ENCODE measurements at regions not wholly inside any gene's neighbourhood (a gene's known extent, or its start where the extent isn't known, plus 50 kb on each side); places are given as distances from the start of the nearest gene placed in this dataset.
A peak's percentile ranks its signal among the peaks of the same experiment; 100 is the strongest.

DNA sequence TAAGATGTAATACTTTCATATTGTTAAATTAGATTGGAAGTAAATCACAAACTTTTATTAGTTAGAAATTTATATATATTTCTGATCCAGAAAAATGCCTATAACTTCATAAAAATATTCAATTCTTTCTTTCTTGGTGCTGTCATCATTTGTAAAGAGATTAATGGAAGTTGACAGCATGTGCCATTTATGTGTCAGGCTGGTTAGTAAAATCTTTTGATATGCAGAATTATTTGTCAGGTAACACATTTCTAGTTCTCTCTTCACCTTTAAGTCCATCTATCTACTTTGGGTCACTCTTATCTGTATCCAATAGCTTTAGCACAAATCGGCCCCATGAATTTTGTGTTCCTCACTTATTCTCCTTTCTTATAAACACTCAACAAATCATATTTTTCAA, 102.9 kb downstream of the ISL1 start:
- no peaks in the 10 kb centered on the region for H4K20me1 ChIP-seq (ENCODE audit: insufficient read depth)
- no peaks in the 10 kb centered on the region for H3K79me2 ChIP-seq (replicated peaks; ENCODE audit: insufficient read depth, low read length)
- no peak overlapping the region for H2AFZ ChIP-seq (ENCODE audit: low read depth, low read length)
- no peak overlapping the region for H3K27ac ChIP-seq (ENCODE audit: low read length)
- H3K4me2 ChIP-seq (ENCODE audit: low read length) = no peak overlapping the region
- no peak overlapping the region for H3K4me3 ChIP-seq (ENCODE audit: low read length)
- H3F3A ChIP-seq (ENCODE audit: insufficient read depth, low read length, poor library complexity, severe bottlenecking) = no peaks in the 10 kb centered on the region
- H3K9ac ChIP-seq (ENCODE audit: low read length) = no peak overlapping the region
- no peaks in the 10 kb centered on the region for H3K36me3 ChIP-seq (ENCODE audit: insufficient read depth, low read length)
- no peaks in the 10 kb centered on the region for H3K9me3 ChIP-seq (ENCODE audit: low read length)
- no peaks in the 10 kb centered on the region for H3K9me2 ChIP-seq (ENCODE audit: insufficient read depth, low read length)
- H3K27me3 ChIP-seq (ENCODE audit: insufficient read depth, low read depth, low read length) = no peaks in the 10 kb centered on the region
- no peak for TF ChIP-seq SMC3 (conservative IDR thresholded peaks at IDR 0.05; ENCODE audit: poor library complexity)
- no peak for TF ChIP-seq TAF1 (IDR thresholded peaks at IDR 0.05; ENCODE audit: low read depth)
- peak; percentile 86 for TF ChIP-seq POLR2AphosphoS5 (IDR thresholded peaks at IDR 0.05)
- peak; percentile 99 for TF ChIP-seq EP300 (conservative IDR thresholded peaks at IDR 0.05; ENCODE audit: poor library complexity, severe bottlenecking)
- TF ChIP-seq RAD21 (conservative IDR thresholded peaks at IDR 0.05) = no peak
- TF ChIP-seq, protein P1, sequence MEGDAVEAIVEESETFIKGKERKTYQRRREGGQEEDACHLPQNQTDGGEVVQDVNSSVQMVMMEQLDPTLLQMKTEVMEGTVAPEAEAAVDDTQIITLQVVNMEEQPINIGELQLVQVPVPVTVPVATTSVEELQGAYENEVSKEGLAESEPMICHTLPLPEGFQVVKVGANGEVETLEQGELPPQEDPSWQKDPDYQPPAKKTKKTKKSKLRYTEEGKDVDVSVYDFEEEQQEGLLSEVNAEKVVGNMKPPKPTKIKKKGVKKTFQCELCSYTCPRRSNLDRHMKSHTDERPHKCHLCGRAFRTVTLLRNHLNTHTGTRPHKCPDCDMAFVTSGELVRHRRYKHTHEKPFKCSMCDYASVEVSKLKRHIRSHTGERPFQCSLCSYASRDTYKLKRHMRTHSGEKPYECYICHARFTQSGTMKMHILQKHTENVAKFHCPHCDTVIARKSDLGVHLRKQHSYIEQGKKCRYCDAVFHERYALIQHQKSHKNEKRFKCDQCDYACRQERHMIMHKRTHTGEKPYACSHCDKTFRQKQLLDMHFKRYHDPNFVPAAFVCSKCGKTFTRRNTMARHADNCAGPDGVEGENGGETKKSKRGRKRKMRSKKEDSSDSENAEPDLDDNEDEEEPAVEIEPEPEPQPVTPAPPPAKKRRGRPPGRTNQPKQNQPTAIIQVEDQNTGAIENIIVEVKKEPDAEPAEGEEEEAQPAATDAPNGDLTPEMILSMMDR (IDR thresholded peaks at IDR 0.05; ENCODE audit: poor library complexity, severe bottlenecking) = no peak
- no peak for TF ChIP-seq EZH2 (IDR thresholded peaks at IDR 0.05; ENCODE audit: borderline replicate concordance, insufficient read depth, low read length, poor library complexity, severe bottlenecking)
- TF ChIP-seq, protein P2, sequence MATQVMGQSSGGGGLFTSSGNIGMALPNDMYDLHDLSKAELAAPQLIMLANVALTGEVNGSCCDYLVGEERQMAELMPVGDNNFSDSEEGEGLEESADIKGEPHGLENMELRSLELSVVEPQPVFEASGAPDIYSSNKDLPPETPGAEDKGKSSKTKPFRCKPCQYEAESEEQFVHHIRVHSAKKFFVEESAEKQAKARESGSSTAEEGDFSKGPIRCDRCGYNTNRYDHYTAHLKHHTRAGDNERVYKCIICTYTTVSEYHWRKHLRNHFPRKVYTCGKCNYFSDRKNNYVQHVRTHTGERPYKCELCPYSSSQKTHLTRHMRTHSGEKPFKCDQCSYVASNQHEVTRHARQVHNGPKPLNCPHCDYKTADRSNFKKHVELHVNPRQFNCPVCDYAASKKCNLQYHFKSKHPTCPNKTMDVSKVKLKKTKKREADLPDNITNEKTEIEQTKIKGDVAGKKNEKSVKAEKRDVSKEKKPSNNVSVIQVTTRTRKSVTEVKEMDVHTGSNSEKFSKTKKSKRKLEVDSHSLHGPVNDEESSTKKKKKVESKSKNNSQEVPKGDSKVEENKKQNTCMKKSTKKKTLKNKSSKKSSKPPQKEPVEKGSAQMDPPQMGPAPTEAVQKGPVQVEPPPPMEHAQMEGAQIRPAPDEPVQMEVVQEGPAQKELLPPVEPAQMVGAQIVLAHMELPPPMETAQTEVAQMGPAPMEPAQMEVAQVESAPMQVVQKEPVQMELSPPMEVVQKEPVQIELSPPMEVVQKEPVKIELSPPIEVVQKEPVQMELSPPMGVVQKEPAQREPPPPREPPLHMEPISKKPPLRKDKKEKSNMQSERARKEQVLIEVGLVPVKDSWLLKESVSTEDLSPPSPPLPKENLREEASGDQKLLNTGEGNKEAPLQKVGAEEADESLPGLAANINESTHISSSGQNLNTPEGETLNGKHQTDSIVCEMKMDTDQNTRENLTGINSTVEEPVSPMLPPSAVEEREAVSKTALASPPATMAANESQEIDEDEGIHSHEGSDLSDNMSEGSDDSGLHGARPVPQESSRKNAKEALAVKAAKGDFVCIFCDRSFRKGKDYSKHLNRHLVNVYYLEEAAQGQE (IDR thresholded peaks at IDR 0.05; ENCODE audit: borderline replicate concordance) = no peak
- TF ChIP-seq MXI1 (conservative IDR thresholded peaks at IDR 0.05; ENCODE audit: poor library complexity, severe bottlenecking) = no peak

DNA sequence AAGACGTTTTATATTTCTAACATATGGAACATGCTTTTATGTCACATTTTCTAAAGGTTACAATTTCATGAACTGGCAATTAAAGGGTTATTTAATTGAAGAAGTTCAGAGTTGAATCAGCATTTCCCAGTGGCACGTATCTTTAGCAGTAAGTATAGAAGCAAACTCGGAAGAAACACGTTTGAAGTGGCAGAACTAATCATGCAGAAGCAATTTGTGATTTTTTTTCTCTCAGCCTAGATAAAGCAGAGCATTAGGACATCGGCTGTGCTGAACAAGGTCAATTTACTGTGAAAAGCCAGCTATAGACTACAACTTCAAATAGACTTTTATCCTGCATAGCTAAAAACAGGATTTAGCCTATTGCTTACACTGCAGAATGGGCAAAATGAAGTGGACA, 104.7 kb downstream of the ISL1 start:
- H2AFZ ChIP-seq (ENCODE audit: low read depth, low read length) = no peak overlapping the region
- H4K20me1 ChIP-seq (ENCODE audit: insufficient read depth) = no peaks in the 10 kb centered on the region
- H3K79me2 ChIP-seq (replicated peaks; ENCODE audit: insufficient read depth, low read length) = no peaks in the 10 kb centered on the region
- TF ChIP-seq MXI1 (conservative IDR thresholded peaks at IDR 0.05; ENCODE audit: poor library complexity, severe bottlenecking) = no peak
- TF ChIP-seq POLR2AphosphoS5 (IDR thresholded peaks at IDR 0.05) = peak; percentile 9
- no peaks in the 10 kb centered on the region for H3F3A ChIP-seq (ENCODE audit: insufficient read depth, low read length, poor library complexity, severe bottlenecking)
- H3K9ac ChIP-seq (ENCODE audit: low read length) = no peak overlapping the region
- H3K36me3 ChIP-seq (ENCODE audit: insufficient read depth, low read length) = no peaks in the 10 kb centered on the region
- no peak overlapping the region for H3K27ac ChIP-seq (ENCODE audit: low read length)
- no peaks in the 10 kb centered on the region for H3K27me3 ChIP-seq (ENCODE audit: insufficient read depth, low read depth, low read length)
- H3K4me2 ChIP-seq (ENCODE audit: low read length) = peak overlapping the region; percentile 6
- H3K9me2 ChIP-seq (ENCODE audit: insufficient read depth, low read length) = no peaks in the 10 kb centered on the region
- H3K9me3 ChIP-seq (ENCODE audit: low read length) = no peaks in the 10 kb centered on the region
- peak overlapping the region; percentile 18 for H3K4me3 ChIP-seq (ENCODE audit: low read length)

Measured in neural cell (in vitro differentiated cells).